ENCODE measurements at regions not wholly inside any gene's neighbourhood (a gene's known extent, or its start where the extent isn't known, plus 50 kb on each side); places are given as distances from the start of the nearest gene placed in this dataset.

GRCh38 chr4:140238351-140239056 lies 84.5 kb upstream of the MAML3 start:
- TF ChIP-seq POLR2A (IDR thresholded peaks at IDR 0.05), result no peak
- TF ChIP-seq, protein P1, sequence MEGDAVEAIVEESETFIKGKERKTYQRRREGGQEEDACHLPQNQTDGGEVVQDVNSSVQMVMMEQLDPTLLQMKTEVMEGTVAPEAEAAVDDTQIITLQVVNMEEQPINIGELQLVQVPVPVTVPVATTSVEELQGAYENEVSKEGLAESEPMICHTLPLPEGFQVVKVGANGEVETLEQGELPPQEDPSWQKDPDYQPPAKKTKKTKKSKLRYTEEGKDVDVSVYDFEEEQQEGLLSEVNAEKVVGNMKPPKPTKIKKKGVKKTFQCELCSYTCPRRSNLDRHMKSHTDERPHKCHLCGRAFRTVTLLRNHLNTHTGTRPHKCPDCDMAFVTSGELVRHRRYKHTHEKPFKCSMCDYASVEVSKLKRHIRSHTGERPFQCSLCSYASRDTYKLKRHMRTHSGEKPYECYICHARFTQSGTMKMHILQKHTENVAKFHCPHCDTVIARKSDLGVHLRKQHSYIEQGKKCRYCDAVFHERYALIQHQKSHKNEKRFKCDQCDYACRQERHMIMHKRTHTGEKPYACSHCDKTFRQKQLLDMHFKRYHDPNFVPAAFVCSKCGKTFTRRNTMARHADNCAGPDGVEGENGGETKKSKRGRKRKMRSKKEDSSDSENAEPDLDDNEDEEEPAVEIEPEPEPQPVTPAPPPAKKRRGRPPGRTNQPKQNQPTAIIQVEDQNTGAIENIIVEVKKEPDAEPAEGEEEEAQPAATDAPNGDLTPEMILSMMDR (IDR thresholded peaks at IDR 0.05 in 8 of 11, conservative IDR thresholded peaks at IDR 0.05 in 3 of 11), result no peak
